ENCODE measurements at regions not wholly inside any gene's neighbourhood (a gene's known extent, or its start where the extent isn't known, plus 50 kb on each side); places are given as distances from the start of the nearest gene placed in this dataset.
"Not testable (repeated sequence)": the region's sequence is repeated elsewhere in the genome, so short reads cannot be mapped to it uniquely, and the experiment has no call there.

DNA sequence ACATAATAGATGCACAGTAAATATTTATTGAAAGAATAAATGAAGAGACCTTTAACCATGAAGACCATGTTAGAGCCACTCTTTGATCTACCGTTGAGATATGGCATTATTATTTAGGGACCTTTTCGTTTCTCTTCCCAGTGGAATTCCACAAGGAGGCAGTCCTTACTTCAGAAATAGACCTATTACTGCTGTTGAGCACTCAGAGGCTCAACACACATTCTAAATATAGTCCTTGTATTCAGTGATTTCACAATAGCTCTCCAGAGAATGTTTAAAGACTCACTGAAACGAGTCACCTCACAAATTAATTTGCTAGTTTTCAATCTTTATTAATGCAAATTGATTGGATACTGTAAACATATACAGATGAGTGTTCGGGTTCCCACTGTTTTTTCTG lies 603.8 kb downstream of the CDH8 start:
- no peak for DNase-seq (ENCODE audit: low spot score)

DNA sequence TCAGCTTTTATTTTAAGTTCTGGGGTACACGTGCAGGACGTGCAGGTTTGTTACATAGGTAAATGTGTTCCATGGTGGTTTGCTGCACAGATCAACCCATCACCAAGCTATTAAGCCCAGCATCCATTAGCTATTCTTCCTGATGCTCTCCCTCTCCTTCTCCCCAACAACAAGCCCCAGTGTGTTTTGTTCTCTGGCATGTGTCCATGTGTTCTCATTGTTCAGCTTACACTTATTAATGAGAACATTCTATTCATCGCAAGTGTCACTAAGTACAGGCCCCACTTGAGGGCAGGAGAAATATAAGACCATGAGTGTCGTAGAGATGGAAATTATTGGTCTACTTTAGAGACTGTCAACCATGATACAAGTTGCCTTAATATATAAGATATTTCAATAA lies 615.1 kb downstream of the CDH8 start:
- DNase-seq (ENCODE audit: low spot score) = no peak

GRCh38 chr16:61419791-61420190 lies 616.4 kb downstream of the CDH8 start:
- no peak for DNase-seq (ENCODE audit: low spot score)

DNA sequence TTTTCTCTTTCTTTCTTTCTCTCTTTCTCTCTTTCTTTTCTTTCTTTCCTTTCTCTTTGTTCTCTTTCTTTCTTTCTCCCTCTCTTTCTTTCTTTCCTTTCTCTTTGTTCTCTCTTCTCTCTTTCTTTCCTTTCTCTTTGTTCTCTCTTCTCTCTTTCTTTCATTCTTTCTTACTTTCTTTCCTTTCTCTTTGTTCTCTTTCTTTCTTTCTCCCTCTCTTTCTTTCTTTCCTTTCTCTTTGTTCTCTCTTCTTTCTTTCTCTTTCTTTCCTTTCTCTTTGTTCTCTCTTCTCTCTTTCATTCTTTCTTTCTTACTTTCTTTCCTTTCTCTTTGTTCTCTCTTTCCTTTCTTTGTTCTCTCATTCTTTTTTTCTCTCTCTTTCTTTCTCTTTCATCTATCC lies 617.4 kb downstream of the CDH8 start:
- DNase-seq (ENCODE audit: low spot score) = not testable (repeated sequence)

GRCh38 chr16:61415126-61415525 lies 621.1 kb downstream of the CDH8 start:
- DNase-seq (ENCODE audit: low spot score) = no peak

DNA sequence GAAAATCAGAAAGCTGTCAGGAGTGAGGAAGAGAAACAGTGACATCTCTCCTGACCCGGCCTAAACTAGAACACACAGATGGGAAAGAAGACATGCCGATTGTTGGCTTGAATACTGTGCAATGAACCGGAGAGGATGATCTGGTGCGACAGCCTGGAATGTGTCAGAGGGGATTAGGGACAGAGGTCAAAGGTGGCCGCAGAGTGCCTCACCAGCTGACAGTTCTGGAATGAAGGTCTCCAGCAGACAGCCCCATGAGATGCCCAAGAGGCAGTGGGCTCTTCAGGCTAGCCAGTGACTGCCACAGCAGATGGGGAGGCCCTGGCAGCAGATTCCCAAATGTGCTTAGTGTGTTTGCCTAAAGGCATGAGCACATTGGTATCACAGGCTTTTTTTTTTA lies 623.2 kb downstream of the CDH8 start:
- DNase-seq (ENCODE audit: low spot score) = no peak

DNA sequence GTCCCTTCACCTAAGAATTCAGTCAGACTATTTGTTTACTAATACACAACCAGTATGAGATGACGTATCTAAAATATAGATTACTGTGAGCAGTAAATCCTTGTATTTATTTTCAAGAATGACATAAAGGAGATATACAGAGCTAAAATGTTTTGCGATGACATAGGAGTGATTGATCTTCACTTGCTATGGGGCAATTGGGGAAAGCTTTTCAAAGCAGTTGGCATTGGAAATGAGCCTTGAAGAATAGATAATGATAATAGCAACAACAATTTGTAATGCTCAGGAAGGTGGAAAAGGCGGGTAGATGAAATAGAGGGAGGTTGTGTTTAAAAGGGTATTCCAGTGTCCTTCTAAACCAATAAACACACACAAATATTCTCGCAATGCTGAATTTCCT lies 623.7 kb downstream of the CDH8 start:
- no peak for DNase-seq (ENCODE audit: low spot score)

- DNase-seq (ENCODE audit: low spot score) = no peak
Observed at GRCh38 chr16:61409604-61410003, 626.6 kb downstream of the CDH8 start.

DNA sequence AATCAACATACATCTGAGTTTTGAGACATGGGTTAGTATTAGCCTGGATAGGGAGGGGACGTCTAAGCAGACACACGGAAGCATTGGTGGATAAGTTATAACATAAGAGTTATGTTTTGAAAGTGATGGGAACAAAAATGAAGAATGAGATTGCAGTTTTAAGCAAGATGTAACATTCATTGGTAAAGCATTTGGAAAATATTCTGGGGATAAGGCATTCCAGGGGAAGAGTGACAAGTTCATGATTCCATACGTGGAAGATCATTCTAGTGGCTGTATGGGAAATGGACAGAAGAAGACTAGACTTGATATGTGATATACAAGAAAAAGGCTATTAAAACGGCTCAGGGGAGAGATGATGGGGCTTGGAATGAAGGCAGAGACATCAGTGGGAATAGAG lies 632.9 kb downstream of the CDH8 start:
- DNase-seq (ENCODE audit: low spot score) = no peak

- no peak for DNase-seq (ENCODE audit: low spot score)
Observed at GRCh38 chr16:61391896-61392295, 644.3 kb downstream of the CDH8 start.

DNA sequence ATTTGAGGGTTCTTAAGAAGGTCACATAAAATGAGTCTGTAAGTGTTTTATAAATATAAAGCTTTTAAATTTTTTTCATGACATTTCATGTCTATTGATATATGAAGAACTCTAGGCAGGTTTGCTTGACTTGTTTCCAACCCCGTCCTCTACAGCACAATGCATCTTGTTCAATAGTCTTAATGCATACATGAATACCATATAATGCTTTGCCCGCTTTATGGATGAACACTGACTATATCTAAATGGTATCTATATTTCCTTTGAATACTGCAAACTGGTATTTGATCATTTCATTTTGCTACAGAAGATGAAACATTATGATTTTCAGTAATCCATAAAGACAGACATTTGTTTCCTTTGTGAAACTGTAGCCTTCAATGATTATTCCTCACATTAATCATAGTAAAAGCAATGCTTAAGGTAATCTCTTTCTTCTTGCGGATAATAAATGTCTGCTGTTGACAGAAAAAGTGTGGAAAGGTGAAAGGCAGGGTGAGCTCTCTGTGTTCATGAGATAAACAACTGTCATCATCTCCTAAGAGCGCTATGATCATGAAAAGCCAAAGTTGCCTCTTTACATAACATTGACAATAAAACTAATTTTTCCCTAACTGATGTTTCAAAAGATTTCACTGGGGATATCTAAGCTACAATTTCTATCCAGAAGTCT lies 645.1 kb downstream of the CDH8 start:
- no peak for DNase-seq (ENCODE audit: low spot score)

DNA sequence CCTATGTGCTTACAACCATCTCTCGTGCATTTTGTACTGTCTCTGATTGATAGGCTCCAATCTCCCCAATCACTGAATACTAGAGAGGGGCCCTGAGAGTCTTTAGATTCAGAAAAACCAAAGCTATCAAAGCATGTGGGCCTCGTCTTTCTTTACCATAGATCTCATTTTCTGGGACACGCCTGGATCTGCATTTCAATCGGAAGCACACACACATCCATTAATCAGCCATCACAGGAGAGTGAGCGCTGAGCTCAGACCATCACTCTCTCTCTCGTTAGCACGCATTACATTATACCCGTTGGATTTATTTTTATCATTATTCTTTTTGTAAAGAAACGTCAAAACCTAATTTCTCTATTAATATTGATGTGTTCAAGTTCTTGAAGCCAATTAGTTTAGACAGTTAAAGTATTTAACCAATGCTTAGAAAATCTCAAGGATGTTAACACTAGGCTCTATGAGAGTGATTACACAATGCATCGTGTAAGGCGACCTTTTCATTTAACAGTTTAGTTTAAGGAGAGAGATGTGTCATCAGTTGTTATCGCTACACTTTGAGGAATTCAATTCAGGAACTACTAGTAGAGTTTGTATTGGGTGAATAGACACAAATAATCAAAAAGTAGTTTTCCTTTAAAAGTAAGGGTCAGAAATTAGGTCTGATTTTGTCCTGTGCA lies 650.7 kb downstream of the CDH8 start:
- DNase-seq (ENCODE audit: low spot score) = no peak

DNA sequence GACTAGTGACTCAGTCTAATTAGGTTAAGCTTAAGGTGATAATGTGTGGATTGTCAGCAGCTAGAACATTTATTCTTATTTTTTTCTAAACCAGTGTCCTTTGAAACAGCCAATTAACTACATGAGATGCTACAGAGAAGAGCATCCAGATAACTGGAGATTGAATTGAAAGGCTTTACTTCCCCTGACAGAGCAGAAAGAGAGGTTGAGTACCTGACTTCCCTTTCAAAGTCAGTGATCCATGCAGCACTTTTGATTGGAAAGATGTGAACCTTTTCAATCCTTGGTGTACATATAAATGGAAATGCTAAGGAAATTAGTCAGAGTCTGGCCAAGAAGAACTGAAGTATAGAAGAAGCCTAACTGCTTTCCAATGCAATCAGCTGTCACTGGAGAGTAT lies 653.8 kb downstream of the CDH8 start:
- no peak for DNase-seq (ENCODE audit: low spot score)

- no peak for DNase-seq (ENCODE audit: low spot score)
Observed at GRCh38 chr16:61379311-61379710, 656.9 kb downstream of the CDH8 start.

DNA sequence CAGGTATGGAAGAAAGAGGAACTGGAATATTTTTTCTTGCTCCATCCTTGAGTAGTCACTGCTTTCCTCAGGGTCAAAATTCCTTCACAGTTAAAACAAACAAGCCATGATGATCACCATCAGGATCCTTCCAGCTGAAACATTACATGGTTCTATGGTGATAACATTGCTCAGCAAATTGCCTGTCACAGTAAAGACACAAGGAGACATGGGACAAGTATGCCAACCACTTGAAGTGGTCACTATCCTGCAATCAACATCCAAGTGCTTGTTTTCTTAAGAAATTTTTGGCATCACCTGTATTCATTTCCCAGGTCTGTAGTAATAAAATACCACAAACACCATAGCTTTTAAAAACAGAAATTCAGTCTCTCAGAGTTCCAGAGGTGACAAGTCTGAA lies 662.2 kb downstream of the CDH8 start:
- DNase-seq (ENCODE audit: low spot score) = no peak

DNA sequence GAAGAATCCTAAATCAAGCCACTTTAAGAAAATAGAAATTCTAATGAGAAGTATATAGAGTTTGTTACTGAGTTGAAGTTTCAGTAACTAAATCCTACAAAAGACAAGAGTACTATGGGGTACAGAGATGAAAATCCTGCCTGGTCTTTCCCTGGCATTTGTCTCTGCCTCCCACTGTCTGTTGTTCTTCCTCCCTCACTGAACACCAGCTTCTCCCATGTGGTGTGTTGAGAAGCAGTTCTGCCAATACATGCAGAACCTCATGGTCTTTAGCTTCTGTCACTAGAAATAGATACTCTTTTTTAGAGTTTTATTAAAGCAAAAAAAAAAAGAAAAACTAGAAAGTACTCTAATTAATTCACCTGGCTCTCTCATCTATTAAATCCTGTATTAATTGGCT lies 664.4 kb downstream of the CDH8 start:
- no peak for DNase-seq (ENCODE audit: low spot score)

DNA sequence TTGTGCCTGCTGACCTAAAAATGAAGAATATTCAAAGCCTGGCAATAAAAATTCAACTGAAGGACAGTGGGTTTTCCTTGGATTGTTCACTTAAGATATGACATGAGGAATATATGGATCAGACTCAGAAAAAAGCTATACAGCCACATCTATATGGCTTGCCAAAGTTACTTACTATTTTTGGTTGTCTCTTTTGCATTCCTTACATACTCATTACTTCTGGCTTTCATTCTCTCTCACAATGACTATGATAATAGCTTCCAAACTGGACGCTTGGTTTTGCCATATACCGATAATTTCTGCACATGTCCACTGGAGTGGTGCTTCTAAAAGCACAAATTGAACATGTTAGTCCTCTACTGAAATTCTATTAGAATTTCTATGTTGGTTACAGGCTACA lies 664.9 kb downstream of the CDH8 start:
- DNase-seq (ENCODE audit: low spot score) = no peak

DNA sequence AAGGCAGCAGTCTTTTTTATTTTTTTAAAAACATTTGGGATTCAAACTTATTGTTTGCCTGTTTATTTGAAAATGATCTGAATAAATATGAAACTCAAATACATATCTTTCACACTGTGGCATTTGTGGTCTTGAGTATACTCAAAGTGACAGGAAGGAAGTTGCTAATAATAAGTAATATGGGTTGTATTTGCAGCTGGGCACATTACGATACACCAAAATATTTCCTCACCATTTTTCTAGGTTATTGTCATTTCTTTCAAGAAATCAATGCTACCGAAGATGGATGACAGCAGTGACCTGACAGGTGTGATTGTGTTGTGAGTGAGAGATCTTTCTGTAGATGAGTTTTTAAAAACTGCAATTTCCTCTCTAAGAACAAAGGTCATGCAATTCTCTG lies 665.7 kb downstream of the CDH8 start:
- DNase-seq (ENCODE audit: low spot score) = no peak

DNA sequence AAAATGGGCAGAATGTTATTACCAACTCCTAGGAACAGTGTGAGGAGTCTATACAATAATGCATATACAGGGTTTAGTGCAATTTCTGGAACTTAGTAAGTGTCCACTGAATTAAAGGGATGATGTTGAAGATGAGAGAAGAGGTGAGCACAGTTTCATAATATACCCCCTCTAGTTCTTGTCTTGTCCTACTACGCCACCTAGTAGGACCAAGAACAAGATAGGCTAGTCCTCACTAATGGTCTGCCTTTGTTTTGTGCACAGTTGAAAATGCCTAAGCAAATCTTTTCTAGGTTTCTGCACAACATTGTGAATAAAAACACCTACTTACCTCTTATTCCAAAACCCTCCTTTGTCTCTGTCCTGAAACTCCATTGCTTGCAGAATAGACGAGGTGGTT lies 670.2 kb downstream of the CDH8 start:
- DNase-seq (ENCODE audit: low spot score) = no peak

- DNase-seq (ENCODE audit: low spot score) = no peak
Observed at GRCh38 chr16:61364990-61365389, 671.2 kb downstream of the CDH8 start.

DNA sequence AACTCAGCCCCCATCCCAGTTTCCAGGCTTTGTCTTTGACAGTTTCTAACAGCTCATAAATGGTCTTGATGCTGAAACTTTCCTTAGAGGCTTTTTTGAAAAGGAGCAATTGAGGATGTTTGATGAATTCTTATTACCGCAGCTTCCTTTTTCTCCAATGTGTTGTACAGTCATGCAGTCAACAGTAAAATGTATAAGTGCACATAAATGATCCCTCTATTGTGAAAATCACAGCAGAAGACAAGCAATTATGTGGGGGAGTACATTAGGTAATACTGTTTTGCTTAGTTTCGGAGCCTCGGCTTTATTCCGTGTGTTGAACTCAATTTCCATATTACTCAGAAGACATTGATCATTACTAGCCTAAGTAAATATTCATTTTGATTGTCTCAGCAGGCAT lies 673.7 kb downstream of the CDH8 start:
- no peak for DNase-seq (ENCODE audit: low spot score)

DNA sequence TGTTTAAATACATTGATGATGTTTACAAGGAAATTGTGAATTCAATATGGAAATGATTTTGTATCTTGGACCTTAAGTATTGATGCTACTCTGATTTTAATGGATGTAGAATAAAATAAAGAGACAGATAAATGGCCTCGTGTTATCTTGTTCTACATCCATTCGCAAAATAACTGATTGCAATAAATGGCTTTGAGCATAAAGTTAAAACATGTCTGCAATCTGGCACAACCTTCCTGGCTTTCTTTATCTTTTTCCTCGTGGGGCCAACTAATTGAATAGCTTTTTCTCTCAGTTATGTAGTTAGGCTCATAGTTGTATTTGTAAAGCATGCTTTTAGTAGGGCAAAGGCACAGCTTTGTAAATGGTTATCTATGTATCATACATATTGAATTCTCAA lies 691.4 kb downstream of the CDH8 start:
- DNase-seq (ENCODE audit: low spot score) = no peak

- no peak for DNase-seq (ENCODE audit: low spot score)
Observed at GRCh38 chr16:61332461-61332860, 703.8 kb downstream of the CDH8 start.

GRCh38 chr16:61324044-61324443 lies 712.2 kb downstream of the CDH8 start:
- DNase-seq (ENCODE audit: low spot score) = no peak
